ENCODE measurements at regions not wholly inside any gene's neighbourhood (a gene's known extent, or its start where the extent isn't known, plus 50 kb on each side); places are given as distances from the start of the nearest gene placed in this dataset.
"Not testable (repeated sequence)": the region's sequence is repeated elsewhere in the genome, so short reads cannot be mapped to it uniquely, and the experiment has no call there.

DNA sequence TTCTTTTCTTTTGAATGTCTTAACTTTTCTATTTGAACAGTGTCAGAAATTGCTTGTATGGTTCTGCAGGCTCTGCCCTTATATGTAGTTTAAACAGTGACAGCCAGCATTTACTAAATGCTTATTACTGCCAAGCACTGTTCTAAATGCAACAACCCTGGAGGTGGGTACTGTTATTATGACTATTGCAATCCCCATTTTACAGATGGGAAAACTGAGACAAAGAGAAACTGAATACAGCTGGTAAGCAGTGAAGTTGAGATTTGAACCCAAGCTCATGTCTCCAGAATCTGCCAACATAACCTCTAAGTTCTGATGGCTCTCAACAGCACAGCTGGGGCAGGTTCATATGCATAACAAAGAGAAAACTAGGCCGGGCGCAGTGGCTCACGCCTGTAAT is 105.7 kb upstream of the GATA6 start:
- Mint-ChIP-seq H3K27ac (no peak overlapping the region), H3K36me3 (no peaks in the 10 kb centered on the region), H3K4me3 (no peak overlapping the region), H3K9me3 (no peaks in the 10 kb centered on the region), H3K27me3 (no peaks in the 10 kb centered on the region), H3K4me1 (peaks cover 0 to 2% of the 10 kb centered on the region in 2 donors)
- no peak for DNase-seq
- ATAC-seq (replicated peaks) = no peak

DNA sequence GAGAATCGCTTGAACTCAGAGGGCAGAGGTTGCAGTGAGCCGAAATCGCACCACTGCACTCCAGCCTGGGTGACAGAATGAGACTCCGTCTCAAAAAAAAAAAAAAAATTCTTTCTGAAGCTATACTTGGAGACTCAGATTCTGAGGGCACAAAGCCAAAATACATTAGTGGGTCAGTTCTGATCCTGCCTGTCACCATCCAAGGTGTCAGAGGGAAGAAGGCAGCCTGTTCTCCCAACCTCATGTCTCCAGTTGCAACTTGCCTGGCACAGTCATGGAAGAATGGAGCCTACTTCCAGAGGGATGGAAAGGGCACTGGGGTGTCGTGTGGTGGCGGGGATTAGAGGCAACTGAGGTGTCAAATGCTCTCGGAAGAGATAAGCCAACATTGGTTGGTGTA is 104.8 kb upstream of the GATA6 start:
- H3K4me1 Mint-ChIP-seq = no peaks in the 10 kb centered on the region
- no peak overlapping the region for H3K4me3 Mint-ChIP-seq
- ATAC-seq (replicated peaks) = no peak
- H3K9me3 Mint-ChIP-seq = no peaks in the 10 kb centered on the region
- H3K27ac Mint-ChIP-seq = no peak overlapping the region
- H3K27me3 Mint-ChIP-seq = no peaks in the 10 kb centered on the region
- H3K36me3 Mint-ChIP-seq = no peaks in the 10 kb centered on the region
- no peak for DNase-seq

DNA sequence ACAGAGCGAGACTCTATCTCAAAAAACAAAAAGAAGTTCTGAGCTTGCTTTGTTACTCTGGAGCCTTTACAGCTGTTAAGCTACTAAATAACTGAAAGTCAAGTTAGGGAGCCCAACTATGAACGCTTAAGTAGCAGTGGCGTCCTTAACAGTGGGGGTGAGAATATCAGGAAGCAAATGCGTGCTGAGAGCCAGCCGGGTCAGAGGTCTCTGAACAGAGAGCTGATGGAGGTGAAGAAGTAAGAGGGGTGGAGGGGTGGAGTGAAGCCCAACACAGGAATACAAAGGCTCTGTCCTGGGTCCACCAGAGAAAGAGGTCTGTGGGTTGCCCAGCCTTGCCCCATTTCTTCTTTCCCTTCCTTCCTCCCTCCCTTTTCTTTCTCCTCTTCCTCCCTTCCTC is 104.1 kb upstream of the GATA6 start:
- no peak for DNase-seq

DNA sequence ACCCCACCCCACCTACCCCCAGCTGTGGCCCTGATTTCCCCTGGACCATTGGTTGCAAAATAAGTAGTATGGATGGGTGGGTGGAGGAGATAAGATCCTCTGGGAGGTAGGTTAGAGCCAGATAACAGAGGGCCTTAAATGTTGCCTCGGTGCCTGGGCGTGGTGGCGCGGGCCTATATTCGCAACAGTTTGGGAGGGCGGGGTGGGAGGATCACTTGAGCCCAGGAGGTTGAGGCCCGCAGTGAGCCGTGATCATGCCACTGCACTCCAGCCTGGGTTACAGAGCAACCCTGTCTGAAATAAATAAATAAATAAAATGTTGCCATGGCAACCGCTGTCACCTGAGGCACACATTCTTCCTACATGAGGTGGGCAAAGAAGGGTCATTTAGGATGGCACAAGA is 103.3 kb upstream of the GATA6 start:
- H3K27me3 Mint-ChIP-seq = no peaks in the 10 kb centered on the region
- no peak for DNase-seq

More for the DNA sequence above, 104.1 kb upstream of the GATA6 start:
- Mint-ChIP-seq H3K27ac (no peak overlapping the region), H3K4me1 (no peaks in the 10 kb centered on the region), H3K9me3 (no peaks in the 10 kb centered on the region), H3K27me3 (no peaks in the 10 kb centered on the region), H3K36me3 (no peaks in the 10 kb centered on the region), H3K4me3 (no peak overlapping the region)
- ATAC-seq (replicated peaks) = no peak

DNA sequence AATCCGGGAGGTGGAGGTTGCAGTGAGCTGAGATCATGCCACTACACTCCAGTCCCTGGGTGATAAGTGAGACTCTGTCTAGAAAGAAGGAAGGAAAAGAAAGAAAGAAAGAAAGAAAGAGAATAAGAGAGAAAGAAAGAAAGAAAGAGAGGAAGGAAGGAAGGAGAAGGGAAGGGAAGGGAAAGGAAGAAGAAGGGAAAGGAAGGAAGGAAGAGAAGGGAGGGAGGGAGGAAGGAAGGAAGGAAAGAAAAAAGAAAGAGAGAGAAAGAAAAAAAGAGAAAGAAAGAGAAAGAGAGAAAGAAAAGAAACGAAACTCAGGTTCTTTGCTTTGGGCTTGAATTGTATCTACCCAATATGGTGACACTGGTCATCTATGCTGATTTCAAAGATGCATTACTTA is 102.3 kb upstream of the GATA6 start:
- Mint-ChIP-seq H3K27me3 (no peaks in the 10 kb centered on the region), H3K4me3 (no peak overlapping the region), H3K4me1 (no peaks in the 10 kb centered on the region), H3K36me3 (no peaks in the 10 kb centered on the region), H3K9me3 (peaks cover 0 to 2% of the 10 kb centered on the region in 2 donors), H3K27ac (no peak overlapping the region)
- no peak for ATAC-seq (replicated peaks)
- no peak for DNase-seq

More for the DNA sequence above, 103.3 kb upstream of the GATA6 start:
- no peaks in the 10 kb centered on the region for H3K9me3 Mint-ChIP-seq
- no peaks in the 10 kb centered on the region for H3K36me3 Mint-ChIP-seq
- ATAC-seq (replicated peaks) = no peak
- no peak overlapping the region for H3K4me3 Mint-ChIP-seq
- H3K4me1 Mint-ChIP-seq = no peaks in the 10 kb centered on the region
- no peak overlapping the region for H3K27ac Mint-ChIP-seq

DNA sequence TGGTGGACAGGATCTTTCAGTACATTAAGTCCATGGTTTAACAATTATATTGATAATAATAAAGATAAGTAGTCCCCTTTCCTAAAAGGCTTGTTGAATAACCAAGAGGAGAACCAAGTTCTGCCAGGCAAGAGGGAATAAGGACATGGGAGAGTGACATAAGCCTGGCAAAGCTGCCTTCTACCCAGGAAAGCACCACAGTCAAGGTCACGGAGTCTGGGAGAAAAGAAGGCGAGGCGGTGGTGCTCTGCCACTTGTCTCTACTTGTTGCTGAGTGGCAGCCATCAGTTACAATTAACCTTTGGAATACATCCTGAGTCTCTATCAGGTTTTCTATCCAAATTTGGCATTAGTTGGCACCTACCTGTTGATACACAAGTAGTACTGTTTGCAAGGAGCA is 101.7 kb upstream of the GATA6 start:
- no peak overlapping the region for H3K4me3 Mint-ChIP-seq
- H3K27me3 Mint-ChIP-seq = no peaks in the 10 kb centered on the region
- DNase-seq (no peak), ATAC-seq (replicated peaks) (no peak)
- no peaks in the 10 kb centered on the region for H3K36me3 Mint-ChIP-seq
- H3K4me1 Mint-ChIP-seq = no peaks in the 10 kb centered on the region
- peaks cover 0 to 2% of the 10 kb centered on the region in 2 donors for H3K9me3 Mint-ChIP-seq
- no peak overlapping the region for H3K27ac Mint-ChIP-seq

DNA sequence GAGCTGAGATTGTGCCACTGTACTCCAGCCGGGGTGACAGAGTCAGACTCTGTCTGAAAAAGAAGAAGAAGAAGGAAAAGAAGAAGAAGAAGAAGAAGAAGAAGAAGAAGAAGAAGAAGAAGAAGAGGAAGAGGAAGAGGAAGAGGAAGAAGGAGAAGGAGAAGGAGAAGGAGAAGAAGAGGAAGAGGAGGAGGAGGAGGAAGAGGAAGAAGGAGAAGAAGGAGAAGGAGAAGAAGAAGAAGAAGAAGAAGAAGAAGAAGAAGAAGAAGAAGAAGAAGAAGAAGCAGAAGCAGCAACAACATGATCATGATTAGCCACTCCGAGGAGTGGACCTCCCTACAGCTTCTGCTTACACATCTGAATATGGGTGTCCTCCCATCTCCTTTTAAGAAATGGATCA is 100.6 kb upstream of the GATA6 start:
- not testable (repeated sequence) for H3K4me3 Mint-ChIP-seq; H3K36me3 Mint-ChIP-seq; H3K4me1 Mint-ChIP-seq; H3K9me3 Mint-ChIP-seq; DNase-seq; H3K27me3 Mint-ChIP-seq; H3K27ac Mint-ChIP-seq; ATAC-seq (replicated peaks)

DNA sequence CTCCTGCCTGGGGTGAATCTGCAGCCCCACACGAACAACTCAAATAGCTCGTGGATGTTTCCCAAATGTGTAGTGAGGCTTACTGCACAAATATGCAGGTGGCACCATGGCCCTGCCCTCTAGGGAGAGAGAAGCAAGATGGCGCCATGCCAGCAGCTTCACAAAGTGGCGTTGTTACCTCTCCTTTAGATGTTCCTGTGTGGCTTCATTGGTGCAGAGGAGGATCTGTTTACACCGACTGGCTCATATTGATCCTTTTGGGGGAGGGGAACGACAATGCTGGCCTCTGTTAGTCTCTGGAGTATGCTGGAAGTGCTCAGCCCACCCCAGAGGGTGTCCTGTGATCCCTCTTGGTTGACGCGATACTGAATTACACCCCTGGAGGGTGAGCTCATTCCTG is 99.5 kb upstream of the GATA6 start:
- Mint-ChIP-seq H3K27me3 (no peaks in the 10 kb centered on the region), H3K9me3 (peaks cover 0 to 4% of the 10 kb centered on the region in 2 donors), H3K27ac (no peak overlapping the region), H3K36me3 (no peaks in the 10 kb centered on the region), H3K4me3 (no peak overlapping the region), H3K4me1 (no peaks in the 10 kb centered on the region)
- DNase-seq (no peak), ATAC-seq (replicated peaks) (no peak)

DNA sequence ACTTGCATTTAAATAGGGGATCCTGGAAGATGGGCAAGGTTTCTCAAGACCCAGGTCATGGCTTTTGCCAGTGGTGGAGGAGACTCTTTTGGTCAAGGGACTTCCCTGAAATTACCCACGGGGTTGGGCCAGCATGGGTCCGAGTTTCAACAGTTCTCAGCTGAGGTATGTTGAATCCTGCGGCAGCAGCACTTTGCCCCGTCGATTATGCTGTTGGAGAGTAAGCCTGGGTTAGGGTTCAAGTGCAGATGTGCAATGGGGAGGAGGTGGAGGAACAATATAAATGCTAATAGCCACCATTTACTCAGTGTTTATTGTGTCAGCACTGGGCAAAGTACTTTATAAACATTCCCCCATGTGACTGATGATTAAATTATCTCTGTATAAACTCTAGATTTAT is 96.0 kb upstream of the GATA6 start:
- H3K4me1 Mint-ChIP-seq = no peaks in the 10 kb centered on the region
- no peaks in the 10 kb centered on the region for H3K27me3 Mint-ChIP-seq
- H3K9me3 Mint-ChIP-seq = peaks cover 0 to 4% of the 10 kb centered on the region in 2 donors
- H3K4me3 Mint-ChIP-seq = no peak overlapping the region
- no peak overlapping the region for H3K27ac Mint-ChIP-seq
- DNase-seq (no peak), ATAC-seq (replicated peaks) (no peak)
- H3K36me3 Mint-ChIP-seq = no peaks in the 10 kb centered on the region

DNA sequence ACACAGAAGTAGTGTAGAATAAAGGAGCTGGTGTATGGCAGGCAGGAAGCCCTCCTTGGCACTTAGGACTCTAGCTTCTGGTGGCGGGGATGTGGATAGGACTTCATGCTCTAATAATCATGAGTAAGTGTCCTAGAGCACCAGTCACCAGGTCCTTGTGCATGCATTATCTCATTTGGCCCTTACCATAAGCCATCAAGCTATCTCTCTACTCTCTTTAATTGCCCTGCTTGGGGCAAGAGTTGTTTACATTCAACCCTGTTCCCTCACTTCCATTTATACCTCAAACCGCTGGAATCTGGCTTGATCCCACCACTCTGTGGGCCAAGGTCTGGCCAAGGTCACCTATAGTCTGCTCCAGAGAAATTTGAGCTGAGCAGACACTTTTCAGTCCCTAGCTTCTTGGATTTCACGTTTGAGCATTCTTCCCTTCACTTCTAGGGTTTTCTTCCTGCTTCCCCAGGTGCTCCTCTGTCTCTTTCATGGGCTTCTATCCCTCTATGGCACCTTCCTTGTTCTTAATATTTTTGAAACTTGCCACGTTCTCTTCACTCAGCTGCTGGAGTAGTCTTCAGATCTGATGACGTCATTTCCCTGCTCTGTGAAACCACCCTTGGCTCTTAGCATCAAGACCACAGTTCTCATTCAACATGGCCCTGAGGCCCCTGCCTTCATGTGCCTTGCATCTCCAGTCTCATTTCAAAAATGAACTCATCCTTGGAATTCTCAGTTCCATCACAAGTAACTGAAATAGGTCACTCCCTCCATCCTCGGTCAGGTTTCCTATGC is 94.9 kb upstream of the GATA6 start:
- no peaks in the 10 kb centered on the region for H3K27me3 Mint-ChIP-seq
- ATAC-seq (replicated peaks) (no peak), DNase-seq (no peak)
- no peaks in the 10 kb centered on the region for H3K4me1 Mint-ChIP-seq
- H3K9me3 Mint-ChIP-seq = peaks cover 0 to 4% of the 10 kb centered on the region in 2 donors
- no peak overlapping the region for H3K27ac Mint-ChIP-seq
- H3K4me3 Mint-ChIP-seq = no peak overlapping the region
- no peaks in the 10 kb centered on the region for H3K36me3 Mint-ChIP-seq

DNA sequence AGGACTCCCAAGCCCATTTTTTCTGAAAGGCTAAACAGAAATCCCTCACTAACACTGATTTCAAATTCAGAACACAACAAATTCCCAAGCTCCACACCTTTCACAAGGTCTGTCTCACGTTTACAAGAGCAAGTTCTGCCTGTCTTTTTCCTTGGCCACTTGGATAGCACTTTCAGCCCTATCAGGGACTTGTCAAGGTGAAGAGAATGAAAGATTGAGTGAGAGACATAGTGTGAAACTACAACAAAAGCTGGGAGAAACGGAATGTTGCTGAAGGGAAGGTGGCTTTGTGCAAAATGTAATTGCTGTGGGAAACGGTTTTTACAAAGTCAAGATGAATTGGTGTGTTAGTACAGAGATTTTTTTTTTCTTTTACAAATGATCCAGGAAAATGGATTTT is 89.4 kb upstream of the GATA6 start:
- no peaks in the 10 kb centered on the region for H3K27me3 Mint-ChIP-seq
- DNase-seq (no peak), ATAC-seq (replicated peaks) (no peak)
- H3K9me3 Mint-ChIP-seq = no peaks in the 10 kb centered on the region
- no peaks in the 10 kb centered on the region for H3K36me3 Mint-ChIP-seq
- no peak overlapping the region for H3K4me3 Mint-ChIP-seq
- H3K27ac Mint-ChIP-seq = no peak overlapping the region
- H3K4me1 Mint-ChIP-seq = no peaks in the 10 kb centered on the region

DNA sequence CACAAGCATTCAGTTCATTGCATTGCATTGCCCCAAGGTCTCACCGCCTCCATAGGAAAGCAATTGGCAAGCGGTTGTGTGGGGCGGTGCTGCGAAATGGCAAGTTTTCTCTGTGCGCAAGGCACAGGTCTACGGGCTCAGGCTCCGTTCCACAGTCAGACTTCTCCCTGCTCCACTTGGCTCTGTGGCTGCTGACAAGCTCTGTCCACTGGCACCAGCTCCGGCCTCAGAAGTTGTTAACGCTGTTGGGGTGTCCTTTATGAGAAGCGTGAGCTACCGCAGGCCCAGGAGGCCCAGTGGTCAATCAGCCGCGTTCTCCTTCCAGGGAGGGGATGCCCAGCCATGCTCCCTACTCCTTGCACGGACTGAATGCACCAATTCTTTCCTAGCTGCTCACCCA is 87.0 kb upstream of the GATA6 start:
- Mint-ChIP-seq H3K4me3 (no peak overlapping the region), H3K27ac (no peak overlapping the region), H3K27me3 (peaks cover 0 to 5% of the 10 kb centered on the region in 2 donors), H3K36me3 (no peaks in the 10 kb centered on the region), H3K4me1 (no peaks in the 10 kb centered on the region), H3K9me3 (no peaks in the 10 kb centered on the region)
- ATAC-seq (replicated peaks) (no peak), DNase-seq (no peak)

DNA sequence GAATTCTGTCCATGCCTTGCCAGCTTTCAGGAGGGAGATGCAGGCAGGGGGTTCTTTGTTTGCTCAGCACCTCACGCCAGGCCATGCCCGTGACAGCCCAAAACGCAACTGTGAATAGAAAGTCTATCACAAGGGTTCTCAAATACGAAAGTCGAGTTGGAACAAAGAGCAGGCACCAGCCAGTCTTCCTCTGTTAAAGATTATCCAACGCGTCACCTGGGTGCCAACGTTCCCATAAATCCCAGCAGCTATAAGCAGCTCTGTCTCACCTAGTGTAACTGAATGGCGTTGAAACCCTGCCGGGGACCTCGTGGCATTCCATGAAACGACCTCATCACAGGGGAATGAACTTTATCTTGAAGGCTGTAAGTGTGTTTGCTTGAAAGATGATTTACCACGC is 84.8 kb upstream of the GATA6 start:
- Mint-ChIP-seq H3K27me3 (peaks cover 0 to 5% of the 10 kb centered on the region in 2 donors), H3K4me1 (no peaks in the 10 kb centered on the region), H3K4me3 (no peak overlapping the region), H3K36me3 (no peaks in the 10 kb centered on the region), H3K9me3 (no peaks in the 10 kb centered on the region), H3K27ac (no peak overlapping the region)
- ATAC-seq (replicated peaks) = no peak
- DNase-seq = no peak

DNA sequence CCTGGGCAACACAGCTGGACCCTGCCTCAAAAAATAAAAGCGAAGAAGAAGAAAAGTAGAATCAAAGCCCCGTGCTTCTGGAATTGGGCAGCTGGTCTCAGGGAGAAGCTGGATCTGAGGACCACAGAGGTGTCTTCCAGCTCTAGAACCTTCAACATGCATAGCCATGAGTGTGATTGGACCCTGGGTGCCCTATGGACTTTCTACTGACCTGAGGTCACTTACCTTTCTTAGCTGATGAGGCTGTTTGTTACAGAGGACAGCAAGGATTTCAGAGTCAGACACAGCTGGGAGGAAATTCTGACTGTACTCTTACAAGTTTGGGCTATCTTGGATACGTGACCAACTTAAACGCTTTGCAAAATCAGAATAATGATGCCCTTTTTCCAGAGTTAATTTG is 82.4 kb upstream of the GATA6 start:
- no peak for ATAC-seq (replicated peaks)
- Mint-ChIP-seq H3K4me3 (no peak overlapping the region), H3K9me3 (no peaks in the 10 kb centered on the region), H3K27me3 (peaks cover 0 to 5% of the 10 kb centered on the region in 2 donors), H3K27ac (no peak overlapping the region), H3K4me1 (no peaks in the 10 kb centered on the region), H3K36me3 (no peaks in the 10 kb centered on the region)
- no peak for DNase-seq

DNA sequence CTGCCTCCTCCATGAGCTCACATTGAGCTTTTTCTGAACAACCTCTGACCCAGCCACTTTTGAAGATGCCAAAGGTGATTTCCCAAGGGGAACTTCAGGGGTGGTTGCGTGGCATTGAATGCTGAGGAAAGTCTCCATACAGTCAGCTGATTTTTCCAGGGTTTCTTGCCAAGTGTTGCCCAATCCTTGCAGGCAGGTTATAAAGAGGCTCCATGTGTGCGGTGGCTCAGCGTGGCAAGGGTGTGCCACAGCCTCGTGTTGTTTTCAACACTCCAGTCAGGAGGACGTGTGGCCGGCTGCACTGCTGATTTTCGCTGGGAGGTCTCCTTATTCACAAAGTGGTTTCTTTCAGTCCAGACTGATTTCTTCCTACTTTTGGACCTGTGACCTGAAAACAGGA is 81.4 kb upstream of the GATA6 start:
- H3K4me3 Mint-ChIP-seq = no peak overlapping the region
- ATAC-seq (replicated peaks) = no peak

More for the DNA sequence above, 81.4 kb upstream of the GATA6 start:
- no peaks in the 10 kb centered on the region for H3K9me3 Mint-ChIP-seq
- H3K27me3 Mint-ChIP-seq = peaks cover 0 to 5% of the 10 kb centered on the region in 2 donors
- H3K4me1 Mint-ChIP-seq = no peaks in the 10 kb centered on the region
- DNase-seq = no peak
- H3K27ac Mint-ChIP-seq = no peak overlapping the region
- no peaks in the 10 kb centered on the region for H3K36me3 Mint-ChIP-seq
